GM12873 (cell line): ENCODE measurements at regions not wholly inside any gene's neighbourhood (a gene's known extent, or its start where the extent isn't known, plus 50 kb on each side); places are given as distances from the start of the nearest gene placed in this dataset.

ENCODE experiments used
- CTCF ChIP-seq: IDR thresholded peaks from 2 replicates; pipeline ENCODE4 v1.5.1; 2012; ENCODE audit warnings: low read depth, mild to moderate bottlenecking, moderate library complexity, low read length, control low read depth; ENCODE audit not compliant: insufficient read depth; ENCODE audit errors: missing control alignments

GRCh38 chr20:19026901-19027644 is 185.4 kb upstream of the SLC24A3 start:
- TF ChIP-seq CTCF = peak; percentile 19

GRCh38 chr20:19027971-19028370 is 184.5 kb upstream of the SLC24A3 start:
- no peak for TF ChIP-seq CTCF

- TF ChIP-seq CTCF = no peak
Observed at GRCh38 chr20:19041787-19042186, 170.7 kb upstream of the SLC24A3 start.

GRCh38 chr20:19045371-19045770 is 167.1 kb upstream of the SLC24A3 start:
- no peak for TF ChIP-seq CTCF

GRCh38 chr20:19047040-19047950 is 165.1 kb upstream of the SLC24A3 start:
- no peak for TF ChIP-seq CTCF

GRCh38 chr20:19047951-19048296 is 164.5 kb upstream of the SLC24A3 start:
- no peak for TF ChIP-seq CTCF

- no peak for TF ChIP-seq CTCF
Observed at GRCh38 chr20:19048995-19049501, 163.4 kb upstream of the SLC24A3 start.
